H1 (cell line): ENCODE measurements at regions not wholly inside any gene's neighbourhood (a gene's known extent, or its start where the extent isn't known, plus 50 kb on each side); places are given as distances from the start of the nearest gene placed in this dataset.

ENCODE experiments used
- CTCF ChIA-PET: fragments of 300-600 bp; sonication (Branson Sonifier 250); formaldehyde crosslinking; loops from one replicate; lab custom pipeline; 2021; ENCODE audit not compliant: partially characterized antibody; lab: Charles Lee
- POLR2A ChIA-PET: fragments of 300-600 bp; sonication (Branson Sonifier 250); formaldehyde crosslinking; loops from one replicate; lab custom pipeline; 2021; ENCODE audit warnings: inconsistent platforms; ENCODE audit not compliant: partially characterized antibody; lab: Charles Lee
- DNase-seq, 2 experiments: peaks; one replicate each; pipeline versions ENCODE4 v3.0.0 to v3.0.0-alpha.2; 2010 to 2022; ENCODE audit warnings: low spot score in 2 of 2, low read depth in 1 of 2, mixed read lengths in 1 of 2
- FAIRE-seq: peaks from 2 replicates; lab custom pipeline; 2011; peaks lifted over from hg19 to GRCh38; lab: Jason Lieb, UNC
- H2AFZ ChIP-seq: 2 replicates; pipeline ENCODE4 v1.8.1; 2012; ENCODE audit warnings: low read length, inconsistent platforms
- H2AK5ac ChIP-seq: 2 replicates; pipeline ENCODE4 v1.6.1; 2013; ENCODE audit warnings: low read depth, low read length
- H2BK120ac ChIP-seq: replicated peaks from 2 replicates; pipeline ENCODE3; 2013; ENCODE audit warnings: low read depth, low read length, inconsistent platforms
- H2BK12ac ChIP-seq: 2 replicates; pipeline ENCODE4 v1.6.1; 2013; ENCODE audit warnings: low read depth, low read length
- H2BK15ac ChIP-seq: 2 replicates; pipeline ENCODE4 v1.6.1; 2013; ENCODE audit warnings: low read length
- H2BK20ac ChIP-seq: 2 replicates; pipeline ENCODE4 v1.6.1; 2013; ENCODE audit warnings: low read length
- H2BK5ac ChIP-seq: 2 replicates; pipeline ENCODE4 v1.6.1; 2013; ENCODE audit warnings: low read depth, low read length
- H3K14ac ChIP-seq: 2 replicates; pipeline ENCODE4 v1.6.1; 2013; ENCODE audit warnings: inconsistent platforms; ENCODE audit not compliant: insufficient read length
- H3K18ac ChIP-seq: 2 replicates; pipeline ENCODE4 v1.6.1; 2013; ENCODE audit warnings: low read length; ENCODE audit errors: extremely low read depth
- H3K23ac ChIP-seq: 2 replicates; pipeline ENCODE4 v1.6.1; 2013; ENCODE audit warnings: inconsistent platforms; ENCODE audit not compliant: insufficient read length
- H3K23me2 ChIP-seq: 2 replicates; pipeline ENCODE4 v1.6.1; 2013; ENCODE audit warnings: low read depth, low read length
- H3K27ac ChIP-seq: 2 replicates; pipeline ENCODE4 v1.6.1; 2011; ENCODE audit warnings: low read depth, low read length, inconsistent platforms
- H3K27me3 ChIP-seq, 4 experiments: replicated peaks in 1 of 4; 1 replicate in 1 of 4; 2 replicates in 3 of 4; pipeline versions ENCODE4 v1.6.1 to v1.8.1; 2011 to 2013; ENCODE audit warnings: low read length in 3 of 4, mild to moderate bottlenecking in 3 of 4, inconsistent platforms in 2 of 4, mixed read lengths in 2 of 4, moderate library complexity in 1 of 4; ENCODE audit not compliant: control insufficient read depth in 3 of 4, insufficient read depth in 3 of 4; ENCODE audit errors: extremely low read depth in 1 of 4
- H3K36me3 ChIP-seq, 4 experiments: 2 replicates each; pipeline versions ENCODE4 v1.6.1 to v1.8.1; 2011 to 2013; ENCODE audit warnings: mild to moderate bottlenecking in 4 of 4, low read length in 3 of 4, moderate library complexity in 2 of 4, control low read depth in 1 of 4, inconsistent platforms in 1 of 4; ENCODE audit not compliant: insufficient read depth in 4 of 4, control insufficient read depth in 2 of 4
- H3K4ac ChIP-seq: replicated peaks from 2 replicates; pipeline ENCODE3; 2013; ENCODE audit warnings: low read length, low read depth, mixed read lengths, inconsistent platforms; ENCODE audit not compliant: insufficient read length
- H3K4me1 ChIP-seq, 4 experiments: replicated peaks in 1 of 4; 1 replicate in 1 of 4; 2 replicates in 3 of 4; pipeline versions ENCODE4 v1.6.1 to v1.8.1; 2011 to 2013; ENCODE audit warnings: low read length in 3 of 4, inconsistent platforms in 2 of 4, mixed read lengths in 1 of 4; ENCODE audit not compliant: insufficient read depth in 4 of 4, control insufficient read depth in 3 of 4
- H3K4me2 ChIP-seq, 2 experiments: 2 replicates each; pipeline versions ENCODE4 v1.6.1 to v1.8.1; 2011 to 2013; ENCODE audit warnings: low read depth in 2 of 2, low read length in 2 of 2, control low read depth in 1 of 2, inconsistent platforms in 1 of 2, mild to moderate bottlenecking in 1 of 2; ENCODE audit not compliant: insufficient read depth in 1 of 2
- H3K4me3 ChIP-seq, 4 experiments: fragments of 200-600, 300-600 bp in 1 of 4; sonication (generic), shearing (Covaris generic), sonication (Bioruptor Twin) in 1 of 4; 2 replicates each; pipeline versions ENCODE4 v1.5.1 to v1.8.1; 2011 to 2016; ENCODE audit warnings: low read length in 4 of 4, low read depth in 3 of 4, control low read depth in 2 of 4, inconsistent platforms in 2 of 4, mild to moderate bottlenecking in 2 of 4, mixed read lengths in 1 of 4, moderate library complexity in 1 of 4; ENCODE audit not compliant: insufficient read depth in 2 of 4; ENCODE audit errors: extremely low read depth in 1 of 4
- H3K56ac ChIP-seq: replicated peaks from 2 replicates; pipeline ENCODE3; 2013; ENCODE audit warnings: low read depth, mild to moderate bottlenecking, mixed read lengths, low read length, inconsistent platforms; ENCODE audit not compliant: insufficient read length
- H3K79me1 ChIP-seq: 2 replicates; pipeline ENCODE4 v1.6.1; 2013; ENCODE audit warnings: low read depth, low read length, control low read depth
- H3K79me2 ChIP-seq, 2 experiments: 2 replicates each; pipeline versions ENCODE4 v1.6.1 to v1.8.1; 2012 to 2013; ENCODE audit warnings: low read length in 2 of 2, mild to moderate bottlenecking in 2 of 2, inconsistent platforms in 1 of 2; ENCODE audit not compliant: insufficient read depth in 2 of 2, control insufficient read depth in 1 of 2
- H3K9ac ChIP-seq, 4 experiments: replicated peaks in 1 of 4; 1 replicate in 1 of 4; 2 replicates in 3 of 4; pipeline versions ENCODE4 v1.6.1 to v1.8.1; 2011 to 2013; ENCODE audit warnings: low read depth in 3 of 4, low read length in 3 of 4, control low read depth in 2 of 4, mild to moderate bottlenecking in 2 of 4, moderate library complexity in 2 of 4, inconsistent platforms in 1 of 4; ENCODE audit errors: extremely low read depth in 1 of 4
- H3K9me3 ChIP-seq, 2 experiments: 2 replicates each; pipeline versions ENCODE4 v1.6.1 to v1.8.1; 2012 to 2013; ENCODE audit warnings: mild to moderate bottlenecking in 2 of 2, moderate library complexity in 2 of 2, control low read depth in 1 of 2, inconsistent platforms in 1 of 2, low read depth in 1 of 2, low read length in 1 of 2, mixed read lengths in 1 of 2; ENCODE audit not compliant: insufficient read depth in 2 of 2
- H4K20me1 ChIP-seq, 2 experiments: replicated peaks in 1 of 2; 2 replicates each; pipeline versions ENCODE3 to v1.8.1; 2011 to 2013; ENCODE audit warnings: inconsistent platforms in 2 of 2, low read length in 2 of 2, mild to moderate bottlenecking in 1 of 2; ENCODE audit not compliant: insufficient read depth in 2 of 2, control insufficient read depth in 1 of 2
- H4K5ac ChIP-seq: 2 replicates; pipeline ENCODE4 v1.6.1; 2013; ENCODE audit warnings: low read length, low read depth, mixed read lengths, inconsistent platforms; ENCODE audit not compliant: insufficient read length
- H4K8ac ChIP-seq: 2 replicates; pipeline ENCODE4 v1.8.0; 2013; ENCODE audit warnings: mild to moderate bottlenecking, moderate library complexity, low read length, inconsistent platforms; ENCODE audit not compliant: insufficient read depth; ENCODE audit errors: extremely low read depth
- H4K91ac ChIP-seq: replicated peaks from 2 replicates; pipeline ENCODE3; 2013; ENCODE audit warnings: low read length, mixed read lengths, inconsistent platforms; ENCODE audit not compliant: insufficient read length
- BCL11A ChIP-seq, 2 experiments: IDR thresholded peaks; one replicate each; pipeline ENCODE4 v1.6.1; 2011; ENCODE audit warnings: low read depth in 2 of 2, low read length in 2 of 2, mild to moderate bottlenecking in 2 of 2
- CTBP2 ChIP-seq: IDR thresholded peaks from 2 replicates; pipeline ENCODE4 v1.7.0; 2011; ENCODE audit warnings: borderline replicate concordance, mild to moderate bottlenecking, moderate library complexity, mixed read lengths, low read length; ENCODE audit not compliant: insufficient read depth, insufficient read length
- EP300 ChIP-seq, 2 experiments: IDR thresholded peaks; 1 replicate in 1 of 2; 2 replicates in 1 of 2; pipeline ENCODE4 v1.6.1; 2011 to 2012; ENCODE audit warnings: low read depth in 2 of 2, low read length in 2 of 2, mild to moderate bottlenecking in 2 of 2, borderline replicate concordance in 1 of 2, inconsistent platforms in 1 of 2, moderate library complexity in 1 of 2
- HDAC2 ChIP-seq, 2 experiments: fragments of 300-600 bp in 1 of 2; sonication (generic) in 1 of 2; IDR thresholded peaks; 2 replicates each; pipeline ENCODE4 v1.6.1; 2011 to 2012; ENCODE audit warnings: low read depth in 2 of 2, low read length in 2 of 2, mild to moderate bottlenecking in 2 of 2, moderate library complexity in 2 of 2, borderline replicate concordance in 1 of 2, inconsistent platforms in 1 of 2
- HDAC6 ChIP-seq: IDR thresholded peaks from one replicate; pipeline ENCODE4 v1.7.1; 2012; ENCODE audit warnings: low read depth, mild to moderate bottlenecking, inconsistent platforms, low read length, moderate library complexity
- MAFK ChIP-seq: IDR thresholded peaks from 2 replicates; pipeline ENCODE4 v1.6.1; 2012; ENCODE audit warnings: low read depth, mild to moderate bottlenecking, improper control_type of control experiment, low read length
- POLR2AphosphoS5 ChIP-seq: IDR thresholded peaks from 2 replicates; pipeline ENCODE4 v1.6.1; 2011; ENCODE audit warnings: low read depth, low read length
- RAD21 ChIP-seq, 2 experiments: IDR thresholded peaks in 1 of 2; conservative IDR thresholded peaks in 1 of 2; 2 replicates each; pipeline ENCODE4 v1.6.1; 2011; ENCODE audit warnings: low read depth in 2 of 2, low read length in 2 of 2, improper control_type of control experiment in 1 of 2, inconsistent platforms in 1 of 2, mild to moderate bottlenecking in 1 of 2, moderate library complexity in 1 of 2
- RXRA ChIP-seq: IDR thresholded peaks from 2 replicates; pipeline ENCODE4 v1.6.1; 2011; ENCODE audit warnings: low read depth, mild to moderate bottlenecking, low read length, moderate library complexity; ENCODE audit not compliant: insufficient read depth
- SP4 ChIP-seq: IDR thresholded peaks from 2 replicates; pipeline ENCODE4 v1.6.1; 2012; ENCODE audit warnings: low read length, inconsistent platforms
- WGBS, 2 experiments: shearing (Covaris generic) in 1 of 2; methylation state at CpG; one replicate each; pipeline versions ENCODE4 v1.1.6 to v1.1.7; 2013 to 2015; ENCODE audit warnings: low lambda C conversion rate in 2 of 2, mixed read lengths in 2 of 2, inconsistent platforms in 1 of 2, low coverage in 1 of 2, missing lambda C conversion rate in 1 of 2; ENCODE audit not compliant: insufficient replicate concordance in 2 of 2, insufficient coverage in 1 of 2, insufficient read length in 1 of 2; ENCODE audit errors: extremely low coverage in 1 of 2, missing lambda C conversion rate in 1 of 2; 5-methylcytosine and 5-hydroxymethylcytosine counted together
- TF ChIP-seq, protein P1 (sequence below): IDR thresholded peaks from 2 replicates; pipeline ENCODE4 v1.6.1; 2011; ENCODE audit warnings: low read length, improper control_type of control experiment

DNA sequence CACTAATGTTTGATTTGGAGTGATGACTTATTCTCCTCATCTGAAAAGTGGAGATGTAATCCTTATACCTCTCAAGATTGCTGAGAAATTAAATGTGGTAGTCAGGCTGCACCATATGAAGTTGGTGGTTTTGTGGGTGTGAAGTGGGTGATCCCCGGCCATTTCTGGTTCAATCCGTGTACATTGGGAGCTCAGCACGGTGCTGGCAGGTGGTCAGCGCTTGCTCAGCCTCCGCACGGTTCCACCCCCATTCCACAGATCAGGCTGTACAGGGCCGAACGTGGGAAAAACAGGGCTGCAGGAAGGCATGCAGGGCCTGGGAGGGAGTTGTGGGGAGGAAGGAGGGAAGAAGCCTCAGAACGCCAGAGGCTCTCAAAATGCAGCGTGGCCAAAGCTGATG is 198.3 kb downstream of the INO80D start:
- H3K9ac ChIP-seq = no peak overlapping the region

More for the DNA sequence above, 198.3 kb downstream of the INO80D start:
- no peak overlapping the region for H2BK15ac ChIP-seq
- H2BK5ac ChIP-seq = no peak overlapping the region
- ChIA-PET CTCF (interaction anchor here (0.7 to 7.5 kb wide), 8 partner anchors 8 to 167 kb away, joined by 3 to 185 read pairs (median 4); no protein-coding TSS in a partner anchor), POLR2A (no interaction called here)
- H3K4ac ChIP-seq = no peak overlapping the region
- peaks cover 0 to 4% (median 0%) of the 10 kb centered on the region in 4 experiments; a peak in 2 of 7 replicates for H3K4me1 ChIP-seq
- no peak overlapping the region for H3K14ac ChIP-seq
- H2AFZ ChIP-seq = no peak overlapping the region
- H3K9me3 ChIP-seq = peaks cover 0 to 3% of the 10 kb centered on the region in 2 experiments; a peak in 1 of 4 replicates
- no peak overlapping the region; the same call in 1 of the 2 replicates for H2BK12ac ChIP-seq
- no peaks in the 10 kb centered on the region; the same call in 1 of the 2 replicates for H3K23me2 ChIP-seq
- H3K36me3 ChIP-seq = no peaks in the 10 kb centered on the region
- H3K4me3 ChIP-seq = no peak overlapping the region
- no peak overlapping the region for H2BK120ac ChIP-seq
- FAIRE-seq (no peak), DNase-seq (no peak)
- H3K27me3 ChIP-seq = no peaks in the 10 kb centered on the region
- H4K5ac ChIP-seq = no peak overlapping the region
- no peak overlapping the region for H3K23ac ChIP-seq
- no peak overlapping the region for H3K4me2 ChIP-seq
- H4K20me1 ChIP-seq = no peaks in the 10 kb centered on the region
- no peak overlapping the region for H3K18ac ChIP-seq
- H3K27ac ChIP-seq = no peak overlapping the region
- no peak for TF ChIP-seq CTBP2
- TF ChIP-seq EP300 (IDR thresholded peaks at IDR 0.05; ENCODE audit: borderline replicate concordance in 1 of 2, low read depth in 2 of 2, low read length in 2 of 2) = no peak
- no peak for TF ChIP-seq MAFK
- no peak for TF ChIP-seq HDAC6
- no peak for TF ChIP-seq HDAC2 (IDR thresholded peaks at IDR 0.05; ENCODE audit: borderline replicate concordance in 1 of 2, low read depth in 2 of 2, low read length in 2 of 2)
- no peak for TF ChIP-seq RXRA
- TF ChIP-seq, protein P1, sequence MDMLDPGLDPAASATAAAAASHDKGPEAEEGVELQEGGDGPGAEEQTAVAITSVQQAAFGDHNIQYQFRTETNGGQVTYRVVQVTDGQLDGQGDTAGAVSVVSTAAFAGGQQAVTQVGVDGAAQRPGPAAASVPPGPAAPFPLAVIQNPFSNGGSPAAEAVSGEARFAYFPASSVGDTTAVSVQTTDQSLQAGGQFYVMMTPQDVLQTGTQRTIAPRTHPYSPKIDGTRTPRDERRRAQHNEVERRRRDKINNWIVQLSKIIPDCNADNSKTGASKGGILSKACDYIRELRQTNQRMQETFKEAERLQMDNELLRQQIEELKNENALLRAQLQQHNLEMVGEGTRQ = no peak
- TF ChIP-seq BCL11A (IDR thresholded peaks at IDR 0.05; ENCODE audit: low read depth in 2 of 2, low read length in 2 of 2) = no peak
- no peak for TF ChIP-seq RAD21 (IDR thresholded peaks at IDR 0.05 in 1 of 2, conservative IDR thresholded peaks at IDR 0.05 in 1 of 2; ENCODE audit: low read depth in 2 of 2, low read length in 2 of 2)
- no peak for TF ChIP-seq SP4
- TF ChIP-seq POLR2AphosphoS5 = no peak
- TF ChIP-seq, all 59 proteins: peak for 0
- Histone ChIP-seq H3K56ac (no peak overlapping the region), H2BK20ac (no peak overlapping the region), H4K8ac (no peak overlapping the region), H4K91ac (no peak overlapping the region), H2AK5ac (no peak overlapping the region), H3K79me1 (no peaks in the 10 kb centered on the region), H3K79me2 (no peaks in the 10 kb centered on the region)
- 88% methylated on average over 10 of the region's 10 CpGs; no CpG with 5 or more reads in 1 of the 2 experiments for whole genome bisulfite sequencing, 2 experiments
